ENCODE measurements at regions not wholly inside any gene's neighbourhood (a gene's known extent, or its start where the extent isn't known, plus 50 kb on each side); places are given as distances from the start of the nearest gene placed in this dataset.

DNA sequence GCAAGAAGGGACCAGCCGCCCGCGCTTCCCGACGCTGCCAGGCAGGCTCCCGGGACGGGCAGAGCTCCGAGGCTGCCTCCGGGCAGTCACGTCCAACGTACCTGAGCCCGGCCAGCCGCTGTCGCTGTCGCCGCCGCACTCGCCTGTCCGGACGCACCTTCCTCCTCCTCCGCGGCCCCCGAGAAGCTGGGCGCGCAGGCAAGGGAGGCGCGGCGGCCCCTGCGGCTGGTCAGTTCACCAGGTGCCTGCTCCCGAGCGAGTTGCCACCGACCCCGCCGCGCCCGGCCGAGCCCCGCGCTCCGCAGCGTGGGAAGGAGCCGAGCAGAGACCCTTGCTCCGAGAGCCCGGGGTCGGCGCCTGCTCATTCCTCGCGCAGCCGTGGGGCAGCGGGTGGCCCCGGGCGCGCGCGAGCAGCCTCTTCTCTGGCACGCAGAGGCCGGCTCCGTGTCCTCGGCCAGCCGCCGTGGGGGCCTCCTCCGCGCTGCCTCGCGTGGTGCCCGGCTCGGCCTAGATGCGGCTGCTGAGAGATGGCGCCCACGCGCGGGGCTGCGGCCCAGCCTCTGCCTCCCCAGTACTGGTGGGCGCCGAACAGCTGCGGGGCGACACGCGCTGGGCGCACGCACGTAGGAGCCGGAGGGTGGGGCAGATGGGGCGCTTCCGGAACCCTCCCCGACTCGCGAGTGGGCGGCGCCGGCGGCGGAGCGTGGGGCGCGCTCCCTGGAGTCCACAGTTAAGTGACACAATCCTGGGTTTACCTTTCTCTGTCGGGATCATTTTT is 419.4 kb downstream of the UQCRFS1 start:
- TF ChIP-seq, protein P1, sequence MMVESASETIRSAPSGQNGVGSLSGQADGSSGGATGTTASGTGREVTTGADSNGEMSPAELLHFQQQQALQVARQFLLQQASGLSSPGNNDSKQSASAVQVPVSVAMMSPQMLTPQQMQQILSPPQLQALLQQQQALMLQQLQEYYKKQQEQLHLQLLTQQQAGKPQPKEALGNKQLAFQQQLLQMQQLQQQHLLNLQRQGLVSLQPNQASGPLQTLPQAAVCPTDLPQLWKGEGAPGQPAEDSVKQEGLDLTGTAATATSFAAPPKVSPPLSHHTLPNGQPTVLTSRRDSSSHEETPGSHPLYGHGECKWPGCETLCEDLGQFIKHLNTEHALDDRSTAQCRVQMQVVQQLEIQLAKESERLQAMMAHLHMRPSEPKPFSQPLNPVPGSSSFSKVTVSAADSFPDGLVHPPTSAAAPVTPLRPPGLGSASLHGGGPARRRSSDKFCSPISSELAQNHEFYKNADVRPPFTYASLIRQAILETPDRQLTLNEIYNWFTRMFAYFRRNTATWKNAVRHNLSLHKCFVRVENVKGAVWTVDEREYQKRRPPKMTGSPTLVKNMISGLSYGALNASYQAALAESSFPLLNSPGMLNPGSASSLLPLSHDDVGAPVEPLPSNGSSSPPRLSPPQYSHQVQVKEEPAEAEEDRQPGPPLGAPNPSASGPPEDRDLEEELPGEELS (CRISPR knock-in tag; IDR thresholded peaks at IDR 0.05): no peak
- TF ChIP-seq ZNF416 (CRISPR knock-in tag; IDR thresholded peaks at IDR 0.05) (no peak), MXD4 (CRISPR knock-in tag; IDR thresholded peaks at IDR 0.05; ENCODE audit: borderline replicate concordance) (no peak), ZNF232 (CRISPR knock-in tag; IDR thresholded peaks at IDR 0.05) (no peak)
- TF ChIP-seq, protein P2, sequence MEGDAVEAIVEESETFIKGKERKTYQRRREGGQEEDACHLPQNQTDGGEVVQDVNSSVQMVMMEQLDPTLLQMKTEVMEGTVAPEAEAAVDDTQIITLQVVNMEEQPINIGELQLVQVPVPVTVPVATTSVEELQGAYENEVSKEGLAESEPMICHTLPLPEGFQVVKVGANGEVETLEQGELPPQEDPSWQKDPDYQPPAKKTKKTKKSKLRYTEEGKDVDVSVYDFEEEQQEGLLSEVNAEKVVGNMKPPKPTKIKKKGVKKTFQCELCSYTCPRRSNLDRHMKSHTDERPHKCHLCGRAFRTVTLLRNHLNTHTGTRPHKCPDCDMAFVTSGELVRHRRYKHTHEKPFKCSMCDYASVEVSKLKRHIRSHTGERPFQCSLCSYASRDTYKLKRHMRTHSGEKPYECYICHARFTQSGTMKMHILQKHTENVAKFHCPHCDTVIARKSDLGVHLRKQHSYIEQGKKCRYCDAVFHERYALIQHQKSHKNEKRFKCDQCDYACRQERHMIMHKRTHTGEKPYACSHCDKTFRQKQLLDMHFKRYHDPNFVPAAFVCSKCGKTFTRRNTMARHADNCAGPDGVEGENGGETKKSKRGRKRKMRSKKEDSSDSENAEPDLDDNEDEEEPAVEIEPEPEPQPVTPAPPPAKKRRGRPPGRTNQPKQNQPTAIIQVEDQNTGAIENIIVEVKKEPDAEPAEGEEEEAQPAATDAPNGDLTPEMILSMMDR (IDR thresholded peaks at IDR 0.05): no peak
- TF ChIP-seq, protein P3, sequence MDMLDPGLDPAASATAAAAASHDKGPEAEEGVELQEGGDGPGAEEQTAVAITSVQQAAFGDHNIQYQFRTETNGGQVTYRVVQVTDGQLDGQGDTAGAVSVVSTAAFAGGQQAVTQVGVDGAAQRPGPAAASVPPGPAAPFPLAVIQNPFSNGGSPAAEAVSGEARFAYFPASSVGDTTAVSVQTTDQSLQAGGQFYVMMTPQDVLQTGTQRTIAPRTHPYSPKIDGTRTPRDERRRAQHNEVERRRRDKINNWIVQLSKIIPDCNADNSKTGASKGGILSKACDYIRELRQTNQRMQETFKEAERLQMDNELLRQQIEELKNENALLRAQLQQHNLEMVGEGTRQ (CRISPR knock-in tag; IDR thresholded peaks at IDR 0.05): no peak

Data from WTC11 (cell line).